GM23338 (cell line): ENCODE measurements at regions not wholly inside any gene's neighbourhood (a gene's known extent, or its start where the extent isn't known, plus 50 kb on each side); places are given as distances from the start of the nearest gene placed in this dataset.

ENCODE experiments used
- ATAC-seq: fragments of 200-7000 bp; cut with Tn5 transposase; 3 replicates; pipeline ENCODE4 v1.9.1; 2020
- DNase-seq: peaks from one replicate; pipeline ENCODE4 v3.0.0-alpha.2; 2015; ENCODE audit warnings: low spot score
- H2AFZ ChIP-seq: fragments of 200-600 bp; sonication (generic); 2 replicates; pipeline ENCODE4 v1.8.0; 2016; ENCODE audit warnings: antibody characterized with exemption, mild to moderate bottlenecking, moderate library complexity
- H3F3A ChIP-seq: fragments of 200-600 bp; sonication (generic); replicated peaks from 2 replicates; pipeline ENCODE4 v1.8.0; 2017; ENCODE audit warnings: antibody characterized with exemption, mixed run types, low read depth
- H3K27ac ChIP-seq: fragments of 200-600 bp; sonication (generic); 2 replicates; pipeline ENCODE4 v1.6.1; 2016; ENCODE audit warnings: low read depth
- H3K27me3 ChIP-seq: fragments of 200-600 bp; sonication (generic); 2 replicates; pipeline ENCODE4 v1.8.0; 2016; ENCODE audit warnings: mild to moderate bottlenecking, mixed run types, moderate library complexity; ENCODE audit not compliant: insufficient read depth
- H3K36me3 ChIP-seq: fragments of 200-600 bp; sonication (generic); 2 replicates; pipeline ENCODE4 v1.8.0; 2016; ENCODE audit warnings: mild to moderate bottlenecking; ENCODE audit not compliant: insufficient read depth
- H3K4me1 ChIP-seq: fragments of 200-600 bp; sonication (generic); 2 replicates; pipeline ENCODE4 v1.8.0; 2016; ENCODE audit warnings: mild to moderate bottlenecking, moderate library complexity; ENCODE audit not compliant: insufficient read depth
- H3K4me2 ChIP-seq: fragments of 200-600 bp; sonication (generic); 2 replicates; pipeline ENCODE4 v1.7.1; 2017; ENCODE audit warnings: mixed run types
- H3K4me3 ChIP-seq: fragments of 200-600 bp; sonication (generic); 2 replicates; pipeline ENCODE4 v1.6.1; 2016; ENCODE audit warnings: mixed run types
- H3K79me2 ChIP-seq: fragments of 200-600 bp; sonication (generic); replicated peaks from 2 replicates; pipeline ENCODE4 v1.8.0; 2017; ENCODE audit warnings: mild to moderate bottlenecking; ENCODE audit not compliant: insufficient read depth
- H3K9me2 ChIP-seq: fragments of 200-600 bp; sonication (generic); 2 replicates; pipeline ENCODE4 v1.8.0; 2017; ENCODE audit not compliant: insufficient read depth
- H4K20me1 ChIP-seq: fragments of 200-600 bp; sonication (generic); replicated peaks from 2 replicates; pipeline ENCODE4 v1.8.0; 2017; ENCODE audit warnings: mild to moderate bottlenecking; ENCODE audit not compliant: insufficient read depth
- H3K27ac Mint-ChIP-seq: 2 replicates; pipeline ENCODE4 v1.8.0; 2020; ENCODE audit warnings: inconsistent platforms, mild to moderate bottlenecking, moderate library complexity, mixed read lengths
- H3K27me3 Mint-ChIP-seq: 3 replicates; pipeline ENCODE4 v1.8.0; 2022; ENCODE audit warnings: low read depth, mild to moderate bottlenecking, moderate library complexity, mixed read lengths, inconsistent platforms; ENCODE audit not compliant: insufficient read depth, poor library complexity
- H3K36me3 Mint-ChIP-seq: 3 replicates; pipeline ENCODE4 v1.8.0; 2021; ENCODE audit warnings: low read depth, mild to moderate bottlenecking, inconsistent platforms, moderate library complexity, mixed read lengths
- H3K4me1 Mint-ChIP-seq: 3 replicates; pipeline ENCODE4 v1.8.0; 2020; ENCODE audit warnings: mild to moderate bottlenecking, inconsistent platforms, mixed read lengths
- H3K4me3 Mint-ChIP-seq: 3 replicates; pipeline ENCODE4 v1.8.0; 2021; ENCODE audit warnings: moderate library complexity, mild to moderate bottlenecking, inconsistent platforms, mixed read lengths
- H3K9me3 Mint-ChIP-seq: 3 replicates; pipeline ENCODE4 v1.8.0; 2020; ENCODE audit warnings: moderate library complexity, mild to moderate bottlenecking, inconsistent platforms, mixed read lengths
- CREB1 ChIP-seq: fragments of 250-450 bp; sonication (Bioruptor Pico); IDR thresholded peaks from 2 replicates; pipeline ENCODE4 v1.5.0; 2020; ENCODE audit warnings: low read depth, mild to moderate bottlenecking, moderate library complexity
- CTCF ChIP-seq, 2 experiments: fragments of 200-600 bp in 1 of 2; sonication (generic) in 1 of 2; conservative IDR thresholded peaks; 2 replicates each; pipeline versions ENCODE4 v1.5.1 to v1.6.1; 2016 to 2017; ENCODE audit warnings: antibody characterized with exemption in 2 of 2, low read depth in 2 of 2, mild to moderate bottlenecking in 2 of 2, moderate library complexity in 1 of 2
- EZH2phosphoT487 ChIP-seq: fragments of 200-600 bp; sonication (generic); IDR thresholded peaks from one replicate; pipeline ENCODE4 v1.8.1; 2018; ENCODE audit warnings: antibody characterized with exemption; ENCODE audit not compliant: unreplicated experiment
- NANOG ChIP-seq: IDR thresholded peaks from 2 replicates; pipeline ENCODE4 v1.6.1; 2016; ENCODE audit warnings: antibody characterized with exemption, borderline replicate concordance
- STAT1 ChIP-seq: IDR thresholded peaks from one replicate; pipeline ENCODE4 v1.6.1; 2016; ENCODE audit warnings: antibody characterized with exemption; ENCODE audit not compliant: unreplicated experiment
- ZNF331 ChIP-seq: fragments of 250-450 bp; sonication (Bioruptor Pico); IDR thresholded peaks from 2 replicates; pipeline ENCODE4 v1.5.0; 2020; ENCODE audit warnings: low read depth, mild to moderate bottlenecking, moderate library complexity
- TF ChIP-seq, protein P1 (sequence below): fragments of 250-450 bp; sonication (Bioruptor Pico); IDR thresholded peaks from 2 replicates; pipeline ENCODE4 v1.5.0; 2020; ENCODE audit warnings: mild to moderate bottlenecking, moderate library complexity

DNA sequence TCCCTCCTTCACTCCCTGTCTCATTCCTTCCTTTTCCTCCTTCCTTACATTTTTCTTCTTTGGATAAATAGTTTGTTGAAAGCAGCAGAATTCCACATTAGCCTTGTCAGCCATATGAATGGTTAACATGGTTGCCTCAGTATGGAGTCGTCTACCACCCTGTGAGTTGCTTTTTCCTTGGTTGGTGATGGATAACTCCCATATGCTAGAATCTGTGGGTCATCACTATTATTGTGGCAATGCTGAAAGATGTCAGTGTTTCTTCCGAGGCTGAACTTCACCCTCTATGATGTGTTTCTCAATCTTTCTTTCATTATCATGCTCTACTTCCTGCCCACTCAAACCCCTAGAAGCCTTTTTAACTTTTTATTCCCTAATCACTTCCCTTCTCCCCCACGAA lies 481.8 kb upstream of the KCNMB2 start (continued):
- no peak for TF ChIP-seq CTCF (conservative IDR thresholded peaks at IDR 0.05; ENCODE audit: low read depth in 2 of 2)
- TF ChIP-seq STAT1, result no peak
- no peak for TF ChIP-seq ZNF331 (CRISPR knock-in tag)

GRCh38 chr3:178055939-178056338 lies 480.3 kb upstream of the KCNMB2 start:
- Histone ChIP-seq H3F3A (no peaks in the 10 kb centered on the region), H3K79me2 (no peaks in the 10 kb centered on the region), H3K4me2 (no peak overlapping the region), H4K20me1 (no peaks in the 10 kb centered on the region), H3K27me3 (no peaks in the 10 kb centered on the region), H3K4me1 (no peaks in the 10 kb centered on the region), H3K36me3 (no peaks in the 10 kb centered on the region), H2AFZ (no peak overlapping the region), H3K9me2 (no peaks in the 10 kb centered on the region), H3K27ac (no peak overlapping the region), H3K4me3 (no peak overlapping the region)
- ATAC-seq, result no peak
- Mint-ChIP-seq H3K4me1 (peaks cover 13% of the 10 kb centered on the region), H3K4me3 (no peak overlapping the region), H3K36me3 (no peaks in the 10 kb centered on the region), H3K27ac (no peak overlapping the region), H3K27me3 (peaks cover 2% of the 10 kb centered on the region), H3K9me3 (no peaks in the 10 kb centered on the region)
- TF ChIP-seq NANOG (no peak), EZH2phosphoT487 (no peak), CTCF (conservative IDR thresholded peaks at IDR 0.05; ENCODE audit: low read depth in 2 of 2) (no peak), ZNF331 (CRISPR knock-in tag) (no peak), CREB1 (CRISPR knock-in tag) (no peak)
- TF ChIP-seq, protein P1, sequence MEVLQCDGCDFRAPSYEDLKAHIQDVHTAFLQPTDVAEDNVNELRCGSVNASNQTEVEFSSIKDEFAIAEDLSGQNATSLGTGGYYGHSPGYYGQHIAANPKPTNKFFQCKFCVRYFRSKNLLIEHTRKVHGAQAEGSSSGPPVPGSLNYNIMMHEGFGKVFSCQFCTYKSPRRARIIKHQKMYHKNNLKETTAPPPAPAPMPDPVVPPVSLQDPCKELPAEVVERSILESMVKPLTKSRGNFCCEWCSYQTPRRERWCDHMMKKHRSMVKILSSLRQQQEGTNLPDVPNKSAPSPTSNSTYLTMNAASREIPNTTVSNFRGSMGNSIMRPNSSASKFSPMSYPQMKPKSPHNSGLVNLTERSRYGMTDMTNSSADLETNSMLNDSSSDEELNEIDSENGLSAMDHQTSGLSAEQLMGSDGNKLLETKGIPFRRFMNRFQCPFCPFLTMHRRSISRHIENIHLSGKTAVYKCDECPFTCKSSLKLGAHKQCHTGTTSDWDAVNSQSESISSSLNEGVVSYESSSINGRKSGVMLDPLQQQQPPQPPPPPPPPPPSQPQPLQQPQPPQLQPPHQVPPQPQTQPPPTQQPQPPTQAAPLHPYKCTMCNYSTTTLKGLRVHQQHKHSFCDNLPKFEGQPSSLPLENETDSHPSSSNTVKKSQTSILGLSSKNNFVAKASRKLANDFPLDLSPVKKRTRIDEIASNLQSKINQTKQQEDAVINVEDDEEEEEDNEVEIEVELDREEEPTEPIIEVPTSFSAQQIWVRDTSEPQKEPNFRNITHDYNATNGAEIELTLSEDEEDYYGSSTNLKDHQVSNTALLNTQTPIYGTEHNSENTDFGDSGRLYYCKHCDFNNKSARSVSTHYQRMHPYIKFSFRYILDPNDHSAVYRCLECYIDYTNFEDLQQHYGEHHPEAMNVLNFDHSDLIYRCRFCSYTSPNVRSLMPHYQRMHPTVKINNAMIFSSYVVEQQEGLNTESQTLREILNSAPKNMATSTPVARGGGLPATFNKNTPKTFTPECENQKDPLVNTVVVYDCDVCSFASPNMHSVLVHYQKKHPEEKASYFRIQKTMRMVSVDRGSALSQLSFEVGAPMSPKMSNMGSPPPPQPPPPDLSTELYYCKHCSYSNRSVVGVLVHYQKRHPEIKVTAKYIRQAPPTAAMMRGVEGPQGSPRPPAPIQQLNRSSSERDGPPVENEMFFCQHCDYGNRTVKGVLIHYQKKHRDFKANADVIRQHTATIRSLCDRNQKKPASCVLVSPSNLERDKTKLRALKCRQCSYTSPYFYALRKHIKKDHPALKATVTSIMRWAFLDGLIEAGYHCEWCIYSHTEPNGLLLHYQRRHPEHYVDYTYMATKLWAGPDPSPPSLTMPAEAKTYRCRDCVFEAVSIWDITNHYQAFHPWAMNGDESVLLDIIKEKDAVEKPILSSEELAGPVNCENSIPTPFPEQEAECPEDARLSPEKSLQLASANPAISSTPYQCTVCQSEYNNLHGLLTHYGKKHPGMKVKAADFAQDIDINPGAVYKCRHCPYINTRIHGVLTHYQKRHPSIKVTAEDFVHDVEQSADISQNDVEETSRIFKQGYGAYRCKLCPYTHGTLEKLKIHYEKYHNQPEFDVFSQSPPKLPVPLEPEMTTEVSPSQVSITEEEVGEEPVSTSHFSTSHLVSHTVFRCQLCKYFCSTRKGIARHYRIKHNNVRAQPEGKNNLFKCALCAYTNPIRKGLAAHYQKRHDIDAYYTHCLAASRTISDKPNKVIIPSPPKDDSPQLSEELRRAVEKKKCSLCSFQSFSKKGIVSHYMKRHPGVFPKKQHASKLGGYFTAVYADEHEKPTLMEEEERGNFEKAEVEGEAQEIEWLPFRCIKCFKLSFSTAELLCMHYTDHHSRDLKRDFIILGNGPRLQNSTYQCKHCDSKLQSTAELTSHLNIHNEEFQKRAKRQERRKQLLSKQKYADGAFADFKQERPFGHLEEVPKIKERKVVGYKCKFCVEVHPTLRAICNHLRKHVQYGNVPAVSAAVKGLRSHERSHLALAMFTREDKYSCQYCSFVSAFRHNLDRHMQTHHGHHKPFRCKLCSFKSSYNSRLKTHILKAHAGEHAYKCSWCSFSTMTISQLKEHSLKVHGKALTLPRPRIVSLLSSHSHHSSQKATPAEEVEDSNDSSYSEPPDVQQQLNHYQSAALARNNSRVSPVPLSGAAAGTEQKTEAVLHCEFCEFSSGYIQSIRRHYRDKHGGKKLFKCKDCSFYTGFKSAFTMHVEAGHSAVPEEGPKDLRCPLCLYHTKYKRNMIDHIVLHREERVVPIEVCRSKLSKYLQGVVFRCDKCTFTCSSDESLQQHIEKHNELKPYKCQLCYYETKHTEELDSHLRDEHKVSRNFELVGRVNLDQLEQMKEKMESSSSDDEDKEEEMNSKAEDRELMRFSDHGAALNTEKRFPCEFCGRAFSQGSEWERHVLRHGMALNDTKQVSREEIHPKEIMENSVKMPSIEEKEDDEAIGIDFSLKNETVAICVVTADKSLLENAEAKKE (CRISPR knock-in tag), result no peak
- no peak for DNase-seq
